ENCODE measurements at regions not wholly inside any gene's neighbourhood (a gene's known extent, or its start where the extent isn't known, plus 50 kb on each side); places are given as distances from the start of the nearest gene placed in this dataset.

DNA sequence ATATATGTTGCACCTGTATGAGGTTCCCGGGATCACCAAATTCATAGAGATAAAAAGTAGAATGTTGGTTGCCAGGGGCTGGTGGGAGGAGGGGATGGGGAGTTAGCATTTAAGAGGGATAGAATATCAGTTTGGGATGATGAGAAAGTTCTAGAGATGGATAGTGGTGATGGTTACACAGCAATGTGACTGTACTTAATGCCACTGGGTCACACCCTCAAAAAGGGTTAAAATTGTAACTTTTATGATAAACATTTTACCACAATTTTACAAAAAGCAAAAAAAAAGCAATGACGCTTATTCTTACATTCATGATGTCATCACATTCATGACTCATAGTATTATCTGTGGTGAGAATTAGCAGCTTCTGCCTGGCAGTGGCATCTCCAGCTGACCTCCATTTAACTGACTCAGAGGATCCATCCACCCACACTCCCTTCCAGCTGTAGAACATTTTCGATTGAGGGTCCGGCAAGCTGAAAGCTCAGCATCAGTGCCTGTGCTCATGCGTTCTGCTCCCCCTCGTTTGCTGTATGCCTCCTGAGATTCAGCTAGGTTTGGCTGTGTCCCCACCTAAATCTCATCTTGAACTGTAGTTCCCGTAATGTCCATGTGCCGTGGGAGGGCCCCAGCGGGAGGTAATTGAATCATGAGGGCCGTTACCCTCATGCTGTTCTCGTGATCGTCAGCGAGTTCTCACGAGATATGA lies 64.8 kb upstream of the TMEM260 start:
- TF ChIP-seq POLR2A (IDR thresholded peaks at IDR 0.05) (no peak), CTCF (IDR thresholded peaks at IDR 0.05) (no peak)
- Histone ChIP-seq H3K36me3 (no peaks in the 10 kb centered on the region), H3K4me3 (no peak overlapping the region), H3K4me1 (no peaks in the 10 kb centered on the region), H3K27me3 (peaks cover 0 to 20% (median 2%) of the 10 kb centered on the region in 9 donors), H3K9me3 (no peaks in the 10 kb centered on the region), H3K27ac (no peak overlapping the region)
- ATAC-seq (no peak), DNase-seq (no peak)
- intact Hi-C loops (cut with DNase I), result no loop called here
- 55 to 69% (median 62%) methylated on average over 14 of the region's 14 CpGs for WGBS, 4 donors

DNA sequence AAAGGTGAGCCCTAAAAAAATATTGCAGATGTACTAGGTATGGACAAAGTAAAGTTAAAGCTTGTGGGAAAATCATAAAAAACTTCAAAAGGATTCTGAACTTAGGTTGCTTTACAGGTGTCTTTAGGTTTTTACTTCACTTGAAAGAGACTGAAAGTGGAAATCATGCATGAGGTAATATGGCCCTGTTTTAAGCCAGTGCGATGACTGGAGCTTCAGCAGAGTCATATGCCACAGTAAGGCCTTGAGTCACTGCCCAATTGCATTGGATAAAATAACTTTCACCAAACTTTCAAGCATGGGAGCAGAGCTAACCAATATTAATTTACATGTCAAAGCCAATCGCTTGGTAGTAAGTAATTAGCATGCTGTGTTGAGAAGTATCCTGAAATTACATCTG lies 63.9 kb upstream of the TMEM260 start:
- TF ChIP-seq CTCF (IDR thresholded peaks at IDR 0.05), result no peak
- no peak for TF ChIP-seq POLR2A (IDR thresholded peaks at IDR 0.05)
- DNase-seq (no peak), ATAC-seq (no peak)
- intact Hi-C loops (cut with DNase I), result no loop called here
- Histone ChIP-seq H3K9me3 (no peaks in the 10 kb centered on the region), H3K27me3 (peaks cover 0 to 20% (median 2%) of the 10 kb centered on the region in 9 donors), H3K27ac (no peak overlapping the region), H3K4me1 (no peaks in the 10 kb centered on the region), H3K4me3 (no peak overlapping the region), H3K36me3 (no peaks in the 10 kb centered on the region)
- WGBS, 4 donors, result 89 to 94% (median 91%) methylated on average over 2 of the region's 2 CpGs

- no peak overlapping the region for H3K27ac ChIP-seq
- H3K4me1 ChIP-seq, result no peaks in the 10 kb centered on the region
- ATAC-seq (no peak), DNase-seq (no peak)
- TF ChIP-seq CTCF (IDR thresholded peaks at IDR 0.05), result no peak
- TF ChIP-seq POLR2A (IDR thresholded peaks at IDR 0.05), result no peak
- H3K9me3 ChIP-seq, result no peaks in the 10 kb centered on the region
- peaks cover 0 to 41% (median 6%) of the 10 kb centered on the region in 9 donors for H3K27me3 ChIP-seq
- intact Hi-C loops (cut with DNase I), result no loop called here
- H3K4me3 ChIP-seq, result no peak overlapping the region
- no peaks in the 10 kb centered on the region for H3K36me3 ChIP-seq
These were observed 57.2 kb upstream of the TMEM260 start for GRCh38 chr14:56522403-56522802.

- TF ChIP-seq POLR2A (IDR thresholded peaks at IDR 0.05) (no peak), CTCF (IDR thresholded peaks at IDR 0.05) (no peak)
- no peak for DNase-seq
These were observed 54.5 kb upstream of the TMEM260 start for GRCh38 chr14:56524971-56525677.

More at GRCh38 chr14:56524971-56525677, 54.5 kb upstream of the TMEM260 start:
- H3K36me3 ChIP-seq, result no peaks in the 10 kb centered on the region
- no peak for ATAC-seq
- no peak overlapping the region for H3K27ac ChIP-seq
- 24 to 34% (median 28%) methylated on average over 3 of the region's 3 CpGs for WGBS, 4 donors
- H3K4me1 ChIP-seq, result no peaks in the 10 kb centered on the region
- no peak overlapping the region for H3K4me3 ChIP-seq
- H3K9me3 ChIP-seq, result no peaks in the 10 kb centered on the region
- intact Hi-C loops (cut with DNase I), result no loop called here
- H3K27me3 ChIP-seq, result peaks cover 0 to 47% (median 6%) of the 10 kb centered on the region in 9 donors

Data from heart left ventricle (tissue), 16 donors.